Lower leg skin (tissue), 4 donors: ENCODE measurements at regions not wholly inside any gene's neighbourhood (a gene's known extent, or its start where the extent isn't known, plus 50 kb on each side); places are given as distances from the start of the nearest gene placed in this dataset.

Source experiments
- DNase-seq, 2 donors: peaks; one replicate each; pipeline ENCODE4 v3.0.0-alpha.2; 2019; ENCODE audit warnings: low spot score in 2 of 2
- H3K4me3 ChIP-seq: fragments of 200-600 bp; sonication (generic); 2 replicates; pipeline ENCODE4 v1.5.1; 2017; ENCODE audit warnings: mild to moderate bottlenecking, low read depth; ENCODE audit not compliant: poor library complexity, severe bottlenecking
- POLR2A ChIP-seq, 2 donors: fragments of 450-650 bp; IDR thresholded peaks; one replicate each; pipeline ENCODE4 v1.6.1; 2016 to 2017; ENCODE audit warnings: antibody characterized with exemption in 2 of 2, mild to moderate bottlenecking in 1 of 2, moderate library complexity in 1 of 2
- WGBS, 2 donors: methylation state at CpG; one replicate each; pipeline ENCODE4 v1.1.5; 2018; 5-methylcytosine and 5-hydroxymethylcytosine counted together
- intact Hi-C: fragments of 100-400 bp; cut with DNase I; formaldehyde crosslinking; loops from one replicate; pipeline ENCODE4 v1.15.0; 2023; ENCODE audit warnings: low total_unique reads
- TF ChIP-seq, protein P1 (sequence below), 3 donors: fragments of 450-650 bp; IDR thresholded peaks; one replicate each; pipeline ENCODE4 v1.5.1; 2016; ENCODE audit warnings: antibody characterized with exemption in 3 of 3, mild to moderate bottlenecking in 3 of 3, moderate library complexity in 2 of 3

- H3K4me3 ChIP-seq, result no peak overlapping the region
- DNase-seq, result no peak
- intact Hi-C loops, result no loop called here
- no peak for TF ChIP-seq POLR2A (IDR thresholded peaks at IDR 0.05)
- TF ChIP-seq, protein P1, sequence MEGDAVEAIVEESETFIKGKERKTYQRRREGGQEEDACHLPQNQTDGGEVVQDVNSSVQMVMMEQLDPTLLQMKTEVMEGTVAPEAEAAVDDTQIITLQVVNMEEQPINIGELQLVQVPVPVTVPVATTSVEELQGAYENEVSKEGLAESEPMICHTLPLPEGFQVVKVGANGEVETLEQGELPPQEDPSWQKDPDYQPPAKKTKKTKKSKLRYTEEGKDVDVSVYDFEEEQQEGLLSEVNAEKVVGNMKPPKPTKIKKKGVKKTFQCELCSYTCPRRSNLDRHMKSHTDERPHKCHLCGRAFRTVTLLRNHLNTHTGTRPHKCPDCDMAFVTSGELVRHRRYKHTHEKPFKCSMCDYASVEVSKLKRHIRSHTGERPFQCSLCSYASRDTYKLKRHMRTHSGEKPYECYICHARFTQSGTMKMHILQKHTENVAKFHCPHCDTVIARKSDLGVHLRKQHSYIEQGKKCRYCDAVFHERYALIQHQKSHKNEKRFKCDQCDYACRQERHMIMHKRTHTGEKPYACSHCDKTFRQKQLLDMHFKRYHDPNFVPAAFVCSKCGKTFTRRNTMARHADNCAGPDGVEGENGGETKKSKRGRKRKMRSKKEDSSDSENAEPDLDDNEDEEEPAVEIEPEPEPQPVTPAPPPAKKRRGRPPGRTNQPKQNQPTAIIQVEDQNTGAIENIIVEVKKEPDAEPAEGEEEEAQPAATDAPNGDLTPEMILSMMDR (IDR thresholded peaks at IDR 0.05), result no peak
- 62 to 69% methylated on average over 3 of the region's 3 CpGs for WGBS, 2 donors
Observed at GRCh38 chr22:26986884-26987283, 329.5 kb downstream of the MIAT start.

- no peak for DNase-seq
- WGBS, 2 donors, result 86 to 89% methylated on average over 7 of the region's 7 CpGs
- intact Hi-C loops, result no loop called here
- TF ChIP-seq, protein P1 (IDR thresholded peaks at IDR 0.05), result no peak
- TF ChIP-seq POLR2A (IDR thresholded peaks at IDR 0.05), result no peak
- no peak overlapping the region for H3K4me3 ChIP-seq
Observed at GRCh38 chr22:26990503-26991189, 333.3 kb downstream of the MIAT start.

- no peak overlapping the region for H3K4me3 ChIP-seq
- 90 to 94% methylated on average over 2 of the region's 2 CpGs for WGBS, 2 donors
- DNase-seq, result no peak
- intact Hi-C loops, result no loop called here
- TF ChIP-seq POLR2A (IDR thresholded peaks at IDR 0.05), result no peak
- TF ChIP-seq, protein P1 (IDR thresholded peaks at IDR 0.05), result no peak
Observed at GRCh38 chr22:26992556-26992955, 335.2 kb downstream of the MIAT start.

- DNase-seq, result no peak
- intact Hi-C loops, result no loop called here
- WGBS, 2 donors, result 90 to 91% methylated on average over 11 of the region's 11 CpGs
- no peak for TF ChIP-seq POLR2A (IDR thresholded peaks at IDR 0.05)
- TF ChIP-seq, protein P1 (IDR thresholded peaks at IDR 0.05), result no peak
- no peak overlapping the region for H3K4me3 ChIP-seq
Observed at GRCh38 chr22:26993886-26994285, 336.5 kb downstream of the MIAT start.

- DNase-seq, result no peak
- 93 to 95% methylated on average over 4 of the region's 4 CpGs for WGBS, 2 donors
- intact Hi-C loops, result no loop called here
- H3K4me3 ChIP-seq, result no peak overlapping the region
- no peak for TF ChIP-seq POLR2A (IDR thresholded peaks at IDR 0.05)
- TF ChIP-seq, protein P1 (IDR thresholded peaks at IDR 0.05), result no peak
Observed at GRCh38 chr22:26994801-26995200, 337.4 kb downstream of the MIAT start.

DNA sequence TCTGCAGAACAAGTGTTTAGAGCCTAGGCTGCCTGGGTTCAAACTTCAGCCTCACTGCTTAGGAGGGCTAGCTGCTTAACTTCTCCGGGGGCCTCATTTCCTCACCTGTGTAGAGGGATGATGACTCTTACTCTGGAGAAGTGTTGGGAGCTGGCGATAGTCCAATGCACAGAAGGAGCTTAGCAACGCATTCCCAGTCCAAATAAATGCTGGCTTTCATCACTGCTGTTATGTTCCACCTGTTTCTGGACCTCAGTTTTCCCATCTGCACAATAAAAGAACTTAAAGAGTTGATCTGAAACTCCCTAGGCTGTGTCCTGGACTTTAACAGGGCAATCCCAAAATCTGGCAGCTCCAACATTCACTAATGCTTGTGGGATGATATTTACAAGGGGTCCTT lies 337.8 kb downstream of the MIAT start:
- TF ChIP-seq, protein P1 (IDR thresholded peaks at IDR 0.05), result no peak
- TF ChIP-seq POLR2A (IDR thresholded peaks at IDR 0.05), result no peak
- intact Hi-C loops, result no loop called here
- DNase-seq, result no peak
- H3K4me3 ChIP-seq, result no peak overlapping the region
- WGBS, 2 donors, result 52 to 59% methylated on average over 3 of the region's 3 CpGs
